ENCODE measurements at regions not wholly inside any gene's neighbourhood (a gene's known extent, or its start where the extent isn't known, plus 50 kb on each side); places are given as distances from the start of the nearest gene placed in this dataset.
"Not testable (repeated sequence)": the region's sequence is repeated elsewhere in the genome, so short reads cannot be mapped to it uniquely, and the experiment has no call there.

- Histone ChIP-seq H3K4me1 (ENCODE audit: control insufficient read depth, insufficient read depth, low read length) (no peaks in the 10 kb centered on the region), H3K4me3 (ENCODE audit: low read length) (no peak overlapping the region), H3K27me3 (ENCODE audit: control insufficient read depth, insufficient read depth, low read length) (no peaks in the 10 kb centered on the region), H3K27ac (ENCODE audit: low read length) (no peak overlapping the region), H3K36me3 (ENCODE audit: control insufficient read depth, insufficient read depth, low read length) (no peaks in the 10 kb centered on the region), H3K9me3 (replicated peaks; ENCODE audit: control insufficient read depth, low read depth, low read length) (no peaks in the 10 kb centered on the region)
- no peak for DNase-seq
These were observed 170.2 kb upstream of the F9 start for GRCh38 chrX:139360356-139360755.

- no CpG with 5 or more reads among the region's 4 CpGs for WGBS (ENCODE audit: insufficient coverage)
- not testable (repeated sequence) for H3K36me3 ChIP-seq (ENCODE audit: control insufficient read depth, insufficient read depth, low read length); DNase-seq; H3K4me1 ChIP-seq (ENCODE audit: control insufficient read depth, insufficient read depth, low read length); H3K27me3 ChIP-seq (ENCODE audit: control insufficient read depth, insufficient read depth, low read length); H3K27ac ChIP-seq (ENCODE audit: low read length); H3K9me3 ChIP-seq (replicated peaks; ENCODE audit: control insufficient read depth, low read depth, low read length); H3K4me3 ChIP-seq (ENCODE audit: low read length)
These were observed 187.9 kb upstream of the F9 start for GRCh38 chrX:139342594-139342991.

GRCh38 chrX:139341855-139342593 lies 188.5 kb upstream of the F9 start:
- not testable (repeated sequence) for H3K4me1 ChIP-seq (ENCODE audit: control insufficient read depth, insufficient read depth, low read length); H3K4me3 ChIP-seq (ENCODE audit: low read length); H3K9me3 ChIP-seq (replicated peaks; ENCODE audit: control insufficient read depth, low read depth, low read length); H3K36me3 ChIP-seq (ENCODE audit: control insufficient read depth, insufficient read depth, low read length); H3K27me3 ChIP-seq (ENCODE audit: control insufficient read depth, insufficient read depth, low read length); H3K27ac ChIP-seq (ENCODE audit: low read length); DNase-seq
- WGBS (ENCODE audit: insufficient coverage), result 25% methylated on average over 9 of the region's 21 CpGs

- no peak for DNase-seq
- no CpG with 5 or more reads among the region's 2 CpGs for WGBS (ENCODE audit: insufficient coverage)
These were observed 198.1 kb upstream of the F9 start for GRCh38 chrX:139332441-139332840.

GRCh38 chrX:139327355-139327754 lies 203.2 kb upstream of the F9 start:
- no peaks in the 10 kb centered on the region for H3K36me3 ChIP-seq (ENCODE audit: control insufficient read depth, insufficient read depth, low read length)
- no peak overlapping the region for H3K4me3 ChIP-seq (ENCODE audit: low read length)
- H3K9me3 ChIP-seq (replicated peaks; ENCODE audit: control insufficient read depth, low read depth, low read length), result no peaks in the 10 kb centered on the region
- H3K27me3 ChIP-seq (ENCODE audit: control insufficient read depth, insufficient read depth, low read length), result no peaks in the 10 kb centered on the region
- H3K27ac ChIP-seq (ENCODE audit: low read length), result no peak overlapping the region
- no peaks in the 10 kb centered on the region for H3K4me1 ChIP-seq (ENCODE audit: control insufficient read depth, insufficient read depth, low read length)
- no peak for DNase-seq

More at GRCh38 chrX:139332441-139332840, 198.1 kb upstream of the F9 start:
- H3K27me3 ChIP-seq (ENCODE audit: control insufficient read depth, insufficient read depth, low read length), result no peaks in the 10 kb centered on the region
- no peaks in the 10 kb centered on the region for H3K9me3 ChIP-seq (replicated peaks; ENCODE audit: control insufficient read depth, low read depth, low read length)
- no peaks in the 10 kb centered on the region for H3K4me1 ChIP-seq (ENCODE audit: control insufficient read depth, insufficient read depth, low read length)
- no peaks in the 10 kb centered on the region for H3K36me3 ChIP-seq (ENCODE audit: control insufficient read depth, insufficient read depth, low read length)
- no peak overlapping the region for H3K4me3 ChIP-seq (ENCODE audit: low read length)
- no peak overlapping the region for H3K27ac ChIP-seq (ENCODE audit: low read length)

- H3K27ac ChIP-seq (ENCODE audit: low read length), result no peak overlapping the region
- H3K9me3 ChIP-seq (replicated peaks; ENCODE audit: control insufficient read depth, low read depth, low read length), result no peaks in the 10 kb centered on the region
- H3K4me1 ChIP-seq (ENCODE audit: control insufficient read depth, insufficient read depth, low read length), result no peaks in the 10 kb centered on the region
- H3K4me3 ChIP-seq (ENCODE audit: low read length), result no peak overlapping the region
- H3K36me3 ChIP-seq (ENCODE audit: control insufficient read depth, insufficient read depth, low read length), result no peaks in the 10 kb centered on the region
- DNase-seq, result no peak
- no peaks in the 10 kb centered on the region for H3K27me3 ChIP-seq (ENCODE audit: control insufficient read depth, insufficient read depth, low read length)
- 77% methylated on average over 2 of the region's 2 CpGs for WGBS (ENCODE audit: insufficient coverage)
These were observed 205.8 kb upstream of the F9 start for GRCh38 chrX:139324756-139325155.

GRCh38 chrX:139320661-139321354 lies 209.7 kb upstream of the F9 start:
- WGBS (ENCODE audit: insufficient coverage), result 91% methylated on average over 22 of the region's 38 CpGs
- not testable (repeated sequence) for H3K9me3 ChIP-seq (replicated peaks; ENCODE audit: control insufficient read depth, low read depth, low read length); DNase-seq; H3K27ac ChIP-seq (ENCODE audit: low read length); H3K4me3 ChIP-seq (ENCODE audit: low read length); H3K36me3 ChIP-seq (ENCODE audit: control insufficient read depth, insufficient read depth, low read length); H3K4me1 ChIP-seq (ENCODE audit: control insufficient read depth, insufficient read depth, low read length); H3K27me3 ChIP-seq (ENCODE audit: control insufficient read depth, insufficient read depth, low read length)

GRCh38 chrX:139306675-139307074 lies 223.9 kb upstream of the F9 start:
- not testable (repeated sequence) for H3K27ac ChIP-seq (ENCODE audit: low read length); H3K36me3 ChIP-seq (ENCODE audit: control insufficient read depth, insufficient read depth, low read length); H3K27me3 ChIP-seq (ENCODE audit: control insufficient read depth, insufficient read depth, low read length); H3K9me3 ChIP-seq (replicated peaks; ENCODE audit: control insufficient read depth, low read depth, low read length); H3K4me3 ChIP-seq (ENCODE audit: low read length); DNase-seq; H3K4me1 ChIP-seq (ENCODE audit: control insufficient read depth, insufficient read depth, low read length)

- Histone ChIP-seq H3K9me3 (replicated peaks; ENCODE audit: control insufficient read depth, low read depth, low read length) (peaks cover 10% of the 10 kb centered on the region), H3K27me3 (ENCODE audit: control insufficient read depth, insufficient read depth, low read length) (no peaks in the 10 kb centered on the region), H3K4me1 (ENCODE audit: control insufficient read depth, insufficient read depth, low read length) (no peaks in the 10 kb centered on the region), H3K4me3 (ENCODE audit: low read length) (no peak overlapping the region), H3K36me3 (ENCODE audit: control insufficient read depth, insufficient read depth, low read length) (no peaks in the 10 kb centered on the region), H3K27ac (ENCODE audit: low read length) (no peak overlapping the region)
- no peak for DNase-seq
- 52% methylated on average over 2 of the region's 3 CpGs for WGBS (ENCODE audit: insufficient coverage)
These were observed 226.1 kb upstream of the F9 start for GRCh38 chrX:139304471-139304870.

GRCh38 chrX:139299309-139299708 lies 231.2 kb upstream of the F9 start:
- H3K27me3 ChIP-seq (ENCODE audit: control insufficient read depth, insufficient read depth, low read length), result no peaks in the 10 kb centered on the region
- no peak overlapping the region for H3K4me3 ChIP-seq (ENCODE audit: low read length)
- DNase-seq, result peak; percentile 32
- peak overlapping the region; percentile 33 for H3K27ac ChIP-seq (ENCODE audit: low read length)
- H3K4me1 ChIP-seq (ENCODE audit: control insufficient read depth, insufficient read depth, low read length), result peaks cover 7% of the 10 kb centered on the region
- H3K9me3 ChIP-seq (replicated peaks; ENCODE audit: control insufficient read depth, low read depth, low read length), result no peaks in the 10 kb centered on the region
- H3K36me3 ChIP-seq (ENCODE audit: control insufficient read depth, insufficient read depth, low read length), result no peaks in the 10 kb centered on the region

- H3K27me3 ChIP-seq (ENCODE audit: control insufficient read depth, insufficient read depth, low read length), result no peaks in the 10 kb centered on the region
- no peaks in the 10 kb centered on the region for H3K36me3 ChIP-seq (ENCODE audit: control insufficient read depth, insufficient read depth, low read length)
- H3K27ac ChIP-seq (ENCODE audit: low read length), result peak overlapping the region; percentile 22
- DNase-seq, result peak; percentile 29
- no peaks in the 10 kb centered on the region for H3K9me3 ChIP-seq (replicated peaks; ENCODE audit: control insufficient read depth, low read depth, low read length)
- H3K4me3 ChIP-seq (ENCODE audit: low read length), result no peak overlapping the region
- H3K4me1 ChIP-seq (ENCODE audit: control insufficient read depth, insufficient read depth, low read length), result peaks cover 7% of the 10 kb centered on the region
These were observed 232.1 kb upstream of the F9 start for GRCh38 chrX:139298437-139298836.

Data from muscle of leg (tissue), 3 donors.